Hematopoietic multipotent progenitor cell treated with erythropoietin and hydrocortisone succinate and interleukin-3 and kit ligand, for 6 days (in vitro differentiated cells): ENCODE measurements at regions not wholly inside any gene's neighbourhood (a gene's known extent, or its start where the extent isn't known, plus 50 kb on each side); places are given as distances from the start of the nearest gene placed in this dataset.
"Not testable (repeated sequence)": the region's sequence is repeated elsewhere in the genome, so short reads cannot be mapped to it uniquely, and the experiment has no call there.

Experiments
- DNase-seq: peaks from one replicate; pipeline ENCODE4 v3.0.0-alpha.2; 2015

- DNase-seq: no peak
These were observed 957.2 kb upstream of the PRKX start for GRCh38 chrX:4670606-4671005.

- no peak for DNase-seq
These were observed 955.5 kb upstream of the PRKX start for GRCh38 chrX:4668802-4669536.

- DNase-seq: no peak
These were observed 949.6 kb upstream of the PRKX start for GRCh38 chrX:4663085-4663484.

- DNase-seq: no peak
These were observed 948.3 kb upstream of the PRKX start for GRCh38 chrX:4661771-4662170.

GRCh38 chrX:4656419-4656818 lies 943.0 kb upstream of the PRKX start:
- no peak for DNase-seq

GRCh38 chrX:4655743-4656142 lies 942.3 kb upstream of the PRKX start:
- DNase-seq: no peak

- DNase-seq: no peak
These were observed 928.7 kb upstream of the PRKX start for GRCh38 chrX:4642114-4642513.

- DNase-seq: no peak
These were observed 924.6 kb upstream of the PRKX start for GRCh38 chrX:4638036-4638435.

- no peak for DNase-seq
These were observed 914.0 kb upstream of the PRKX start for GRCh38 chrX:4627414-4627813.

- no peak for DNase-seq
These were observed 909.2 kb upstream of the PRKX start for GRCh38 chrX:4622486-4623167.

GRCh38 chrX:4613651-4614050 lies 900.2 kb upstream of the PRKX start:
- peak; percentile 2 for DNase-seq

- DNase-seq: no peak
These were observed 875.4 kb upstream of the PRKX start for GRCh38 chrX:4588893-4589292.

GRCh38 chrX:4588466-4588865 lies 875.0 kb upstream of the PRKX start:
- no peak for DNase-seq

- DNase-seq: no peak
These were observed 874.6 kb upstream of the PRKX start for GRCh38 chrX:4588056-4588455.

GRCh38 chrX:4579999-4580398 lies 866.5 kb upstream of the PRKX start:
- DNase-seq: no peak

GRCh38 chrX:4579480-4579879 lies 866.0 kb upstream of the PRKX start:
- no peak for DNase-seq

GRCh38 chrX:4572691-4573090 lies 859.2 kb upstream of the PRKX start:
- no peak for DNase-seq

GRCh38 chrX:4570151-4570550 lies 856.7 kb upstream of the PRKX start:
- no peak for DNase-seq

- no peak for DNase-seq
These were observed 846.7 kb upstream of the PRKX start for GRCh38 chrX:4560192-4560591.

- peak; percentile 21 for DNase-seq
These were observed 836.6 kb upstream of the PRKX start for GRCh38 chrX:4550018-4550417.

- DNase-seq: peak; percentile 57
These were observed 833.9 kb upstream of the PRKX start for GRCh38 chrX:4547213-4547836.

- DNase-seq: not testable (repeated sequence)
These were observed 832.7 kb upstream of the PRKX start for GRCh38 chrX:4546178-4546577.

GRCh38 chrX:4528247-4528646 lies 814.8 kb upstream of the PRKX start:
- no peak for DNase-seq

- DNase-seq: no peak
These were observed 772.5 kb upstream of the PRKX start for GRCh38 chrX:4485912-4486311.
